ENCODE measurements at regions not wholly inside any gene's neighbourhood (a gene's known extent, or its start where the extent isn't known, plus 50 kb on each side); places are given as distances from the start of the nearest gene placed in this dataset.

DNA sequence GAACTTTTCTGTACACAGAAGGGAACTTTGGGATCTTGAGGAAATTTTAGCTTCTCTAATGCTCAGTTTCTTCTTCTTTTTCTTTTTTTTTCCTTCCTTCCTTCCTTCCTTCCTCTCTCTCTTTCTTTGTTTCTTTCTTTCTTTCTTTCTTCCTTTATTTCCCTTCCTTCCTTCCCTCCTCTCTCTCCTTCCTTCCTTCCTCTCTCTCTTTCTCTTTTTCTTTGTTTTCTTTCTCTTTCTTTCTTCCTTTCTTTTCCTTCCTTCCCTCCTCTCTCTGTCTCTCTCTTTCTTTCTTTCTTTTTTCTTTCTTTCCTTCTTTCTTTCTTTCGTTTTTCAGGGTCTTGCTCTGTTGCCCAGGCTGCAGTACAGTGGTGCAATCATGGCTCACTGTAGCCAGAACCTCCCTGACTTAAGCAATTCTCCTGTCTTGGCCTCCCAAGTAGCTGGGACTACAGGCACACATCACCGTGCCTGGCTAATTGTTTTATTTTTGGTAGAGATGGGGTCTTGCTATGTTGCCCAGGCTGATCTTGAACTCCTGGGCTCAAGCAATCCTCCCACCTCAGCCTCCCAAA, 58.6 kb upstream of the SDK1 start:
- H3K79me1 ChIP-seq (ENCODE audit: low read depth in 1 of 2, low read length in 2 of 2) = no peaks in the 10 kb centered on the region
- no CpG with 5 or more reads among the region's 2 CpGs for WGBS, 2 experiments (ENCODE audit: extremely low coverage in 2 of 2, insufficient read length in 1 of 2)
- no peak overlapping the region for H3K27ac ChIP-seq (ENCODE audit: insufficient read depth, low read length)
- no peak overlapping the region for H3K4ac ChIP-seq (ENCODE audit: low read depth, low read length)
- no peak overlapping the region for H2AK9ac ChIP-seq (replicated peaks; ENCODE audit: low read depth, low read length, poor library complexity)
- H4K91ac ChIP-seq (ENCODE audit: insufficient read depth, low read depth, low read length) = no peak overlapping the region
- no peak overlapping the region for H3K4me2 ChIP-seq (ENCODE audit: low read depth, low read length)
- no peaks in the 10 kb centered on the region for H4K20me1 ChIP-seq (ENCODE audit: insufficient read depth, low read length)
- ATAC-seq (ENCODE audit: low read depth) (no peak), DNase-seq (no peak)
- H4K5ac ChIP-seq (ENCODE audit: low read depth, low read length) = no peak overlapping the region
- POLR2A ChIA-PET (ENCODE audit: unreplicated experiment) = no interaction called here
- no peak overlapping the region for H3K9ac ChIP-seq (ENCODE audit: low read depth, low read length)
- no peak overlapping the region for H2BK15ac ChIP-seq (ENCODE audit: low read depth, low read length)
- H2AK5ac ChIP-seq (ENCODE audit: low read depth, low read length) = no peak overlapping the region
- in situ Hi-C loops (cut with MboI; ENCODE audit: low sequenced_read_pairs) (no loop called here), intact Hi-C loops (cut with micrococcal nuclease) (no loop called here), dilution Hi-C loops (cut with HindIII; ENCODE audit: low sequenced_read_pairs, unreplicated experiment) (no loop called here)
- no peak overlapping the region for H2BK120ac ChIP-seq (ENCODE audit: low read depth, low read length)
- peaks cover 16% of the 10 kb centered on the region; the same call in 1 of the 2 replicates for H3K4me1 ChIP-seq (ENCODE audit: control insufficient read depth, insufficient read depth, low read length)
- BruUV-seq (replicated peaks) = no TSS peak
- H3K14ac ChIP-seq (replicated peaks; ENCODE audit: low read depth, low read length) = no peak overlapping the region
- no peak overlapping the region for H3K56ac ChIP-seq (ENCODE audit: extremely low read depth, insufficient read depth, low read length)
- CTCF ChIA-PET = no interaction called here
- H3K18ac ChIP-seq (ENCODE audit: low read depth, low read length) = no peak overlapping the region
- no peak overlapping the region for H2BK5ac ChIP-seq (ENCODE audit: low read depth, low read length, poor library complexity, severe bottlenecking)
- no peak overlapping the region for H4K8ac ChIP-seq (ENCODE audit: low read depth in 2 of 2, low read length in 2 of 2)
- no peak overlapping the region for H3K4me3 ChIP-seq (ENCODE audit: insufficient read depth, low read depth, low read length)
- H3K9me3 ChIP-seq (ENCODE audit: control insufficient read depth, insufficient read depth, low read length) = peaks cover 5% of the 10 kb centered on the region; the same call in 1 of the 2 replicates
- H3K27me3 ChIP-seq (ENCODE audit: control insufficient read depth, insufficient read depth, low read length) = no peaks in the 10 kb centered on the region
- H3K23ac ChIP-seq (ENCODE audit: low read depth, low read length) = no peak overlapping the region
- no peak overlapping the region for H2AFZ ChIP-seq (replicated peaks; ENCODE audit: low read length, poor library complexity)
- no peaks in the 10 kb centered on the region for H3K36me3 ChIP-seq (ENCODE audit: control insufficient read depth, insufficient read depth, low read length)
- TF ChIP-seq MXI1 (IDR thresholded peaks at IDR 0.05; ENCODE audit: borderline replicate concordance, low read depth, low read length) (no peak), SMC3 (IDR thresholded peaks at IDR 0.05; ENCODE audit: low read depth, low read length) (no peak), CHD1 (IDR thresholded peaks at IDR 0.05; ENCODE audit: low read depth, low read length) (no peak), RAD21 (IDR thresholded peaks at IDR 0.05; ENCODE audit: low read length) (no peak), POLR2A (IDR thresholded peaks at IDR 0.05; ENCODE audit: low read depth, low read length) (no peak), RCOR1 (IDR thresholded peaks at IDR 0.05; ENCODE audit: insufficient replicate concordance, low read length) (no peak), MAFK (IDR thresholded peaks at IDR 0.05; ENCODE audit: low read depth, low read length) (no peak), BHLHE40 (IDR thresholded peaks at IDR 0.05; ENCODE audit: low read depth, low read length) (no peak), CEBPB (IDR thresholded peaks at IDR 0.05; ENCODE audit: low read depth, low read length) (no peak), MAZ (IDR thresholded peaks at IDR 0.05; ENCODE audit: borderline replicate concordance, low read depth, low read length) (no peak), RFX5 (IDR thresholded peaks at IDR 0.05; ENCODE audit: low read depth, low read length) (no peak), NFE2L2 (IDR thresholded peaks at IDR 0.05; ENCODE audit: low read depth, low read length) (no peak)
- TF ChIP-seq, protein P1, sequence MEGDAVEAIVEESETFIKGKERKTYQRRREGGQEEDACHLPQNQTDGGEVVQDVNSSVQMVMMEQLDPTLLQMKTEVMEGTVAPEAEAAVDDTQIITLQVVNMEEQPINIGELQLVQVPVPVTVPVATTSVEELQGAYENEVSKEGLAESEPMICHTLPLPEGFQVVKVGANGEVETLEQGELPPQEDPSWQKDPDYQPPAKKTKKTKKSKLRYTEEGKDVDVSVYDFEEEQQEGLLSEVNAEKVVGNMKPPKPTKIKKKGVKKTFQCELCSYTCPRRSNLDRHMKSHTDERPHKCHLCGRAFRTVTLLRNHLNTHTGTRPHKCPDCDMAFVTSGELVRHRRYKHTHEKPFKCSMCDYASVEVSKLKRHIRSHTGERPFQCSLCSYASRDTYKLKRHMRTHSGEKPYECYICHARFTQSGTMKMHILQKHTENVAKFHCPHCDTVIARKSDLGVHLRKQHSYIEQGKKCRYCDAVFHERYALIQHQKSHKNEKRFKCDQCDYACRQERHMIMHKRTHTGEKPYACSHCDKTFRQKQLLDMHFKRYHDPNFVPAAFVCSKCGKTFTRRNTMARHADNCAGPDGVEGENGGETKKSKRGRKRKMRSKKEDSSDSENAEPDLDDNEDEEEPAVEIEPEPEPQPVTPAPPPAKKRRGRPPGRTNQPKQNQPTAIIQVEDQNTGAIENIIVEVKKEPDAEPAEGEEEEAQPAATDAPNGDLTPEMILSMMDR (conservative IDR thresholded peaks at IDR 0.05; ENCODE audit: low read depth, low read length) = no peak
- TF ChIP-seq, protein P2, sequence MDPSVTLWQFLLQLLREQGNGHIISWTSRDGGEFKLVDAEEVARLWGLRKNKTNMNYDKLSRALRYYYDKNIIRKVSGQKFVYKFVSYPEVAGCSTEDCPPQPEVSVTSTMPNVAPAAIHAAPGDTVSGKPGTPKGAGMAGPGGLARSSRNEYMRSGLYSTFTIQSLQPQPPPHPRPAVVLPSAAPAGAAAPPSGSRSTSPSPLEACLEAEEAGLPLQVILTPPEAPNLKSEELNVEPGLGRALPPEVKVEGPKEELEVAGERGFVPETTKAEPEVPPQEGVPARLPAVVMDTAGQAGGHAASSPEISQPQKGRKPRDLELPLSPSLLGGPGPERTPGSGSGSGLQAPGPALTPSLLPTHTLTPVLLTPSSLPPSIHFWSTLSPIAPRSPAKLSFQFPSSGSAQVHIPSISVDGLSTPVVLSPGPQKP (IDR thresholded peaks at IDR 0.05; ENCODE audit: borderline replicate concordance, low read depth, low read length) = no peak
- H3K9me1 ChIP-seq (ENCODE audit: insufficient read depth, low read length) = 0 out of 2 replicates have a peak, but pooled peaks cover 4% of the 10 kb centered on the region
- H2BK20ac ChIP-seq (ENCODE audit: low read depth, low read length) = no peak overlapping the region
